HG02678 (cell line): ENCODE measurements at regions not wholly inside any gene's neighbourhood (a gene's known extent, or its start where the extent isn't known, plus 50 kb on each side); places are given as distances from the start of the nearest gene placed in this dataset.
"Not testable (repeated sequence)": the region's sequence is repeated elsewhere in the genome, so short reads cannot be mapped to it uniquely, and the experiment has no call there.

Experiments
- ATAC-seq: cut with Tn5 transposase; IDR thresholded peaks from one replicate; pipeline ENCODE4 v1.9.1; 2021; ENCODE audit warnings: mild to moderate bottlenecking, moderate library complexity; ENCODE audit not compliant: unreplicated experiment

DNA sequence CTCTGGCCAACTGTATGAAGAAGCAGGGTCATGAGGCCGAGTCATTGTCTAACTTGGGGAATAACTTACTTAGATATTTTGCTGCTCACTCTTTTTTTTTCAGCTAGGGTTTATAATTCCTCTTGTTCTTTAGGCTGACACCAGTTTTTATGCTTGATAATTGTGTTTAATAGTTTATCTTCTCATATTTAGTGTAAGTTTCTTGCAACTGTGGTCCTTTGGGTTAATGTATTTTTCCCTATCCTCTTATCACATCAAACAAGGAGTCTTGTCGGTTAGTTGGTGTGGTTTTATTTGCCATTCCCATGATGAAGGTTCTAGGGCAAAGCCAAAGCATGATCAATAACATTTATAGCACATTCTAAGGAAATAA, 204.6 kb downstream of the NUFIP1 start:
- ATAC-seq, result no peak

GRCh38 chr13:44783994-44784707, 205.1 kb downstream of the NUFIP1 start:
- ATAC-seq, result no peak

DNA sequence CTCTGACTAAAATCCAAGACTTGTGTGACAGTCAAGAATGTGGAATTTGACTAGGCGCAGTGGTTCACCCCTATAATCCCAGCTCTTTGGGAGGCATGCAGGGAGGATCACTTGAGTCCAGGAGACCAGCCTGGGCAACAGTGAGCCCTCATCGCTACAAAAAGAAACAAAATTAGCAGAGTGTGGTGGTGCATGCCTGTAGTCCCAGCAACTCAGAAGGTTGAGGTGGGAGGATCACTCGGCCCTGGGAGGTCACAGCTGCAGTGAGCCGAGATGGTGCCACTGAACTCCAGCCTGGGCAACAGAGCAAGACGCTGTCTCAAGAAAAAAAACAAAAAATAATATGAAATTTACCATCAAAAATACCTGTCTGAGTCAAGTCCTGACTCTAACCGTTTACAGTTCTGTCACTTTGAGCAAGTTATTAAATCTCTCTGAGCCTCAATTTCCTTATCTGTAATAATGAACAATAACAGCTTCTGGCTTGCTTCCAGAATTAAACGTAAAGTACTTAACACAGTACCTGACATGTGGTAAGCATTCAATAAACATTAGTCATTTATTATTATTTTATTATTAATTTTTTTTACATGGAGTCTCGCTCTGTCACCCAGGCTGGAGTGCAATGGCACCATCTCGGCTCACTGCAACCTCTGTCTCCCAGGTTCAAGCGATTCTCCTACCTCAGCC, 204.6 kb upstream of the TSC22D1 start:
- no peak for ATAC-seq

GRCh38 chr13:44778761-44779484, 202.8 kb upstream of the TSC22D1 start:
- no peak for ATAC-seq

DNA sequence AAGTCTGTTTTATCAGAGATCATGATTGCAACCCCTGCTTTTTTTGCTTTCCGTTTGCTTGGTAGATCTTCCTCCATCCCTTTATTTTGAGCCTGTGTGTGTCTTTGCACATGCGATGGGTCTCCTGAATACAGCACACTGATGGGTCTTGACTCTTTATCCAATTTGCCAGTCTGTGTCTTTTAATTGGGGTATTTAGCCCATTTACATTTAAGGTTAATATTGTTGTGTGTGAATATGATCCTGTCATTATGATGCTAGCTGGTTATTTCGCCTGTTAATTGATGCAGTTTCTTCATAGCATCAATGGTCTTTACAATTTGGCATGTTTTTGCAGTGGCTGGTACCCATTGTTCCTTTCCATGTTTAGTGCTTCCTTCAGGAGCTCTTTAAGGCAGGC, 199.2 kb upstream of the TSC22D1 start:
- not testable (repeated sequence) for ATAC-seq

DNA sequence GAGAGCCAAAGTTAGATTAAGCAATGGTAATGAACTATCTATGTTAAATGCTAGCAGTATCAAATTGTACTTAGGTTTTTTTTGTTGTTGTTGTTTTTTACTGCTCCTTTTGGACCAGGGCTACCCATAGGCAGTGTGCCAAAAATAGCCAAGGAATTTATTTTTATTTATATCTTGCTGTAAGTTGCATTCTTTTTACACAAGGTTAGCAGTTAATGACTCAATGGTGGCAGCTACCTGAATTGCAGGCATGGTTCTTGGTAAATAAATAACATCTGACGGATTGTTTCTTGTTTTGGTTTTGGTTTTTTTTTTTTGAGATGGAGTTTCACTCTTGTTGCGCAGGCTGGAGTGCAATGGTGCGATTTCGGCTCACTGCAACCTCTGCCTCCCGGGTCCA, 194.8 kb upstream of the TSC22D1 start:
- ATAC-seq, result no peak

DNA sequence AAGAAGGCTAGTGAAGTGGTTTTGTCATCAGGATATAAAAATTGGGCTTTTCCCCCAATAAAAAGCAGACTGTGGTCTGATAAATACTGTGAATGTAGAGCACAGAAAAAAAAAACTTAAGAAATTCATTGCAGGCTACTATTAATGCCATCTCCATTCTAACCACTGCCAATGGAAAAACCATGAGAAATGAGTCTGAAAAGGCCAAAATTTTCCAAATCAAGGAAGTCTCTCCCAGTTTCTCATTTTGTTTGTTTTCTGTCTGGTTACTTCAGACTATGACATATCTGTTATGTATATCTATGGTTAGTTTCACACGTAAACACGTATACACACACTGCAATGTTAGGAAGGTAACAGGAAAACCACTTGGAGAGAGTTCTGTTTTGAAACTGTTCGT, 193.6 kb upstream of the TSC22D1 start:
- ATAC-seq, result no peak

GRCh38 chr13:44768775-44769581, 192.8 kb upstream of the TSC22D1 start:
- ATAC-seq, result no peak

DNA sequence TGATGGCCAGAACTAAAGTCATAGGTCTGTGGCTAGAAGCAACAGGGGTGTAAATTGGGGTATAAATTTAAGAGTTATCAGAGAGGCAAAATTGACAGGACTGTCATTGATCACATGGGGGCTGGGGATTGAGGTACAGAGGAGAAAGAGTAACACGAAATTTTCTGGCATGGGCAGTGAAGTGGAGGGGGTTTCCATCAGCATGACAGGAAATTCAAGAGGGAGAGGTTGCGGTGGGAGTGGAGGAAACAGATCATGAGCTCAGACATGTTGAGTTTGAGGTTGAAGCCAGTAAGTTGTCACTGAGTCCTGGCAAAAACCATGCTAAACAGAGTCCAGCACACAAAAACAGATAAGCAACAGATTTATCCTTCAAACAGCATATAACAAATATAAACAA, 192.1 kb upstream of the TSC22D1 start:
- peak; percentile 68 for ATAC-seq

GRCh38 chr13:44765001-44765471, 188.9 kb upstream of the TSC22D1 start:
- ATAC-seq, result no peak

GRCh38 chr13:44764302-44764692, 188.2 kb upstream of the TSC22D1 start:
- ATAC-seq, result no peak

DNA sequence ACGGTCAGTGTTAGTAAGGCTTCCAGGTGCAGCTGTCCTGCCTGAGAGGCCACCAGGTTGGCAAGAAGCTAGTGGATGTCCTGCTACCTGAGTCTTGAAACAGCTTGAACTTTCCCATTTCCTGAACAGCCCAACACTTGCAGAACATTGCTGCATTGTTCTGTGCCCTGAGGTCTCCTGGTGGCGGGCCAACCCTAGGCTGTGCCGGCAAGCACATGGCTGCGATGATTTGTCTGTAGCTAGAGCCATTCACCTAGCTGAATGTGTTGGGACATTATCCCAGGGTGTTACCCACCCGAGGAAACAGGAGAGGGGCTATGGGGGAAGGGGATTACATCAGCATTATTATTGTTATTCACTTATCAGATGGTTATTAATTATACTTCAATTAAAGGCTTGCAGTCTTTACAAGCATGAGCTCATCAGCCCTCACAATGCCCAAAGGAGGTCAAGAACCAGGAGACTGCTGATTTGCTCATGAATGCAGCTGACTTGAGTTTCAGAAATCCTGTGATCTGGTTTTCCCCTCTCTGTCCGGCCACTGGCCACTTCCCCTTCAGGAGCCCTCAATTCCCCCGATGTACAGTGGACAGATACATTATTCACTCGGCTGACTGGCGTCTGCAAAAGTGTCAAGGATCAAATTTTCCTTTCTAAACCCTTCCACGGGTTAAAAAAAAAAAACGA, 187.6 kb upstream of the TSC22D1 start:
- ATAC-seq, result peak; percentile 59

GRCh38 chr13:44762911-44763310, 186.8 kb upstream of the TSC22D1 start:
- ATAC-seq, result no peak

DNA sequence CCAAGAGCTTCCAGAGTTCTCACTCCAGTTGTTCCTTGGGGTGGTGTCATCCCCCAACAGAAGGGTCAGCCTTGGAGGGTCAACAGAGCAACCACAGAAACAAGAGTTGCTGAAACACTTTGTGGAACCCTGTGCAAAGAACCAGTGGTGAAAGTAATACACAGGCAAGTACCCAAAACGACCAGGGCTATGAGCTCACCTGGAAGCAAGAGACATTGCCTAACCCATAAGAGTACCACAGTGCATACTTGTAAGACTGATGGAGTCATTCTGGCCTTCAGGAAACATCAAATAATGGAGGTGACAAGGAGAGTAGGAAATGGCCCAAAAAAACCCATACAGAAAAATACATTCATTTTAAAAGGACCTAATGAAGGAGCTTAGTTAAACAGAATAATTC, 184.3 kb upstream of the TSC22D1 start:
- ATAC-seq, result no peak

GRCh38 chr13:44759384-44760360, 183.5 kb upstream of the TSC22D1 start:
- no peak for ATAC-seq

GRCh38 chr13:44758630-44759383, 182.7 kb upstream of the TSC22D1 start:
- no peak for ATAC-seq

DNA sequence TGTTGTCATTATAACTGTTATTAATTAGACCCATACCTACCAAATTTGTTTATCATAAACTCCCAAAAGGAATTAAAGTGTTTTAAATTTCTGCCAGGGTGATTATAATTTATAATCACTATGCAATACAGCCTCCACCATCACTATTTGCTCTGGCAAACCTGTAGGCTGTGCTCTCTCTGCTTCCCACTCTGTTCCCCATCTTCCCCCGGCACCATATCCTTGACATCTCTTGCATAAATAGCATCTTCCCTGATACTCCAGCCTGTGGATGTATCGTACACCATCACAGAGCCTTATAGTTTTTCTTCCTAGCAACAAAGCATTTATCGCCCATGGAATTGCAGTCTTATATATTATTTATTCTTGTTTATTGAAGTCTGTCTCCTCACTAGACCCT, 181.5 kb upstream of the TSC22D1 start:
- no peak for ATAC-seq

DNA sequence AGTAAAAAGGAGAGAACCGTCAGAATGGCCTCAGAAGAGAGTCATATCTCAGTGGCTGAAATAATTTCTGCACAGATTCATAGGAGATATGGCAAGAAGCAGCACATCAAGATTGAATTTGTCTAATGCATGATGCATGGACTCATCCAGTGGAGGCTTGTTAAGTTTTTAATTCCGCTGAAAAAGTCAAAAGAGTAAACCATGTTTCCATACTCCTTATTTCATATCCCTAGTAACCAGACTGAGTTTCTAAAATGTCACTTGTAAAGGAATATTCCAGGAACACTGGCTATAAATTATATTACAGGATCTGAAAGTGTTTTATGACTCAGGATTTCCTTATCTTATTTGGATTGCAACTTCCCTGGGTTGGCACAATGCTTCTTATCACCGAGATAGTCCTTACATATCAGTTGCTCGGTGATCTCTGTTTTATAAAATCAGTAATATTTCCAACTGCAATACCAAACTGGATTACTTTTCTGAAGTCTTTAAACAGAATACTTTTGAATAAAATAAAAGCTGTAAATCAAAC, 180.2 kb upstream of the TSC22D1 start:
- ATAC-seq, result no peak
